ENCODE measurements at regions not wholly inside any gene's neighbourhood (a gene's known extent, or its start where the extent isn't known, plus 50 kb on each side); places are given as distances from the start of the nearest gene placed in this dataset.

- FAIRE-seq: no peak
Measured at GRCh38 chr2:118224895-118225311, 136.6 kb downstream of the INSIG2 start.

- no peak for FAIRE-seq
Measured at GRCh38 chr2:118223992-118224894, 136.0 kb downstream of the INSIG2 start.

GRCh38 chr2:118223511-118223991 lies 135.3 kb downstream of the INSIG2 start:
- FAIRE-seq: no peak

- no peak for FAIRE-seq
Measured at GRCh38 chr2:118222672-118223421, 134.6 kb downstream of the INSIG2 start.

- FAIRE-seq: no peak
Measured at GRCh38 chr2:118222273-118222594, 134.0 kb downstream of the INSIG2 start.

GRCh38 chr2:118221536-118222272 lies 133.4 kb downstream of the INSIG2 start:
- FAIRE-seq: peak; percentile 92

- FAIRE-seq: no peak
Measured at GRCh38 chr2:118219611-118220010, 131.3 kb downstream of the INSIG2 start.

GRCh38 chr2:118216224-118216623 lies 128.0 kb downstream of the INSIG2 start:
- FAIRE-seq: no peak

- FAIRE-seq: no peak
Measured at GRCh38 chr2:118209727-118210126, 121.5 kb downstream of the INSIG2 start.

- FAIRE-seq: no peak
Measured at GRCh38 chr2:118207889-118208288, 119.6 kb downstream of the INSIG2 start.

- no peak for FAIRE-seq
Measured at GRCh38 chr2:118202707-118203303, 114.5 kb downstream of the INSIG2 start.

GRCh38 chr2:118198268-118198667 lies 110.0 kb downstream of the INSIG2 start:
- no peak for FAIRE-seq

GRCh38 chr2:118197011-118197675 lies 108.9 kb downstream of the INSIG2 start:
- FAIRE-seq: no peak

- no peak for FAIRE-seq
Measured at GRCh38 chr2:118190474-118190873, 102.2 kb downstream of the INSIG2 start.

GRCh38 chr2:118186858-118187254 lies 98.6 kb downstream of the INSIG2 start:
- FAIRE-seq: no peak

- no peak for FAIRE-seq
Measured at GRCh38 chr2:118186110-118186857, 98.0 kb downstream of the INSIG2 start.

GRCh38 chr2:118185210-118186109 lies 97.2 kb downstream of the INSIG2 start:
- no peak for FAIRE-seq

- no peak for FAIRE-seq
Measured at GRCh38 chr2:118183381-118183780, 95.1 kb downstream of the INSIG2 start.

GRCh38 chr2:118179445-118179844 lies 91.2 kb downstream of the INSIG2 start:
- no peak for FAIRE-seq

- no peak for FAIRE-seq
Measured at GRCh38 chr2:118177884-118178283, 89.6 kb downstream of the INSIG2 start.
